A673 (cell line): ENCODE measurements at regions not wholly inside any gene's neighbourhood (a gene's known extent, or its start where the extent isn't known, plus 50 kb on each side); places are given as distances from the start of the nearest gene placed in this dataset.
A peak's percentile ranks its signal among the peaks of the same experiment; 100 is the strongest.

Experiments
- BruUV-seq: library from RNA; stranded (reverse); fragments of 400-500 nt; replicated peaks from 2 replicates; lab custom pipeline; 2021; lab: Mats Ljungman, UMichigan
- CTCF ChIA-PET: fragments of 300-600 bp; sonication (Branson Sonifier 250); formaldehyde crosslinking; loops from one replicate; lab custom pipeline; 2022; ENCODE audit warnings: antibody characterized with exemption; lab: Charles Lee
- POLR2A ChIA-PET: fragments of 300-600 bp; sonication (Branson Sonifier 250); formaldehyde crosslinking; loops from one replicate; lab custom pipeline; 2022; ENCODE audit warnings: antibody characterized with exemption; ENCODE audit not compliant: low non-redundant PET; lab: Charles Lee
- DNase-seq: peaks from one replicate; pipeline ENCODE4 v3.0.0-alpha.2; 2015; ENCODE audit warnings: low spot score
- H3K27ac ChIP-seq: fragments of 200-600 bp; sonication (generic); 2 replicates; pipeline ENCODE4 v1.5.1; 2016; ENCODE audit warnings: mixed run types, low read depth, mild to moderate bottlenecking, mixed read lengths, antibody characterized with exemption, low read length; ENCODE audit not compliant: poor library complexity, severe bottlenecking
- H3K27me3 ChIP-seq: fragments of 200-600 bp; sonication (generic); replicated peaks from 2 replicates; pipeline ENCODE4 v1.6.1; 2017; ENCODE audit warnings: mixed run types, low read depth, mild to moderate bottlenecking, mixed read lengths, antibody characterized with exemption, low read length; ENCODE audit not compliant: insufficient read depth, poor library complexity
- H3K36me3 ChIP-seq: fragments of 200-600 bp; sonication (generic); 2 replicates; pipeline ENCODE4 v1.6.1; 2016; ENCODE audit warnings: mixed run types, mild to moderate bottlenecking, mixed read lengths, antibody characterized with exemption, low read length; ENCODE audit not compliant: insufficient read depth, poor library complexity, severe bottlenecking
- H3K4me1 ChIP-seq: fragments of 200-600 bp; sonication (generic); 2 replicates; pipeline ENCODE4 v1.6.1; 2017; ENCODE audit warnings: mixed run types, mild to moderate bottlenecking, mixed read lengths, antibody characterized with exemption, low read length; ENCODE audit not compliant: insufficient read depth, poor library complexity, severe bottlenecking
- H3K4me3 ChIP-seq: fragments of 200-600 bp; sonication (generic); 2 replicates; pipeline ENCODE4 v1.5.1; 2016; ENCODE audit warnings: low read depth, mixed run types, mild to moderate bottlenecking, mixed read lengths, low read length; ENCODE audit not compliant: poor library complexity, severe bottlenecking
- H3K9me3 ChIP-seq: fragments of 200-600 bp; sonication (generic); 2 replicates; pipeline ENCODE4 v1.6.1; 2016; ENCODE audit warnings: mixed run types, low read depth, mild to moderate bottlenecking, mixed read lengths, antibody characterized with exemption, low read length; ENCODE audit not compliant: poor library complexity, severe bottlenecking
- EZH2 ChIP-seq: fragments of 200-600 bp; sonication (generic); IDR thresholded peaks from 2 replicates; pipeline ENCODE4 v1.6.1; 2017; ENCODE audit warnings: borderline replicate concordance, low read depth, mild to moderate bottlenecking, mixed read lengths, antibody characterized with exemption, low read length; ENCODE audit not compliant: poor library complexity, severe bottlenecking
- intact Hi-C: fragments of 100-400 bp; cut with micrococcal nuclease; formaldehyde crosslinking; loops from one replicate; pipeline ENCODE4 v1.10.0; 2022; ENCODE audit not compliant: unreplicated experiment
- TF ChIP-seq, protein P1 (sequence below): fragments of 300-800, 200-600 bp; sonication (generic); conservative IDR thresholded peaks from 2 replicates; pipeline ENCODE4 v1.5.1; 2017; ENCODE audit warnings: low read depth, mild to moderate bottlenecking, antibody characterized with exemption, low read length, moderate library complexity, mixed read lengths

DNA sequence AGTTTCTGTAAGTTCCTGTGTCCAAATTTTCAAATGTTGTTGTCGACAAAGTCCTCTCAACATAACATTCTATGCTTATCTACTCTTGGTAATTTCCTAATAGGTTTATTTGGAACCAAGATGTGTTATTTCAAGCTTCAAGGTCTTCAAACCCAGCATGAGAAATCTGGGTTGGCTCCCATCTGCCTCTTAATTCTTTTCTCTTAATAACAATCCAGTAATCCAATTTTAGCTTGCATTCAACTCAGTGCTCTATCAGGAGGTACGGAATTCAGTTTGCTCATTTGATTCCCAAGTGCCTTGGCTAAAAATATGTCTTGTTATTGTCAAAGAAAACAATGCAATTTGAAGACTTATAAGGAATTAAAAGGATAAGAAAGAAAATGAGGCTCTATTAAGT, 235.5 kb upstream of the MID1 start:
- H3K4me3 ChIP-seq: no peak overlapping the region

DNA sequence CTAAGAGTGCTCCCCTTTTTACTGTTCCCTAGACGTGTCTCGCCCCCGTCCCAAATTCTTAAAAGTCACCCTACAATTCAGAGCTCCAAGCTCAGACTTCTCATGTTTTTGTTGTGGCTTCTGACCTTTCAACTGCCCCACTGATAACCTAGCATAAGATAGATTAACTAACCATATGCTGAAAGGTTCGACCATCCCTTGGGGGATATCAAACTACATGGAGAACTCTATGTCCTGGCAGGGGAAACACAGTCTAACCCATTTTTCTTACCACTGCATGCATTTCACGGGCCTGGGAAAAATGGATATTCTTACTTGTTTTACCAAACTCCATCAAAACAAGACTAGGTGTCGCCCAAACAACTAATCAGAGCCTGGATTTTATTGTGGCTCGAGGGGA, 236.4 kb upstream of the MID1 start:
- CTCF ChIA-PET: no interaction called here
- Histone ChIP-seq H3K4me1 (peaks cover 7% of the 10 kb centered on the region), H3K9me3 (no peaks in the 10 kb centered on the region), H3K4me3 (no peak overlapping the region), H3K27ac (no peak overlapping the region), H3K36me3 (no peaks in the 10 kb centered on the region), H3K27me3 (no peaks in the 10 kb centered on the region)
- POLR2A ChIA-PET: no interaction called here
- BruUV-seq: no TSS peak
- intact Hi-C loops: no loop called here
- DNase-seq: no peak
- TF ChIP-seq, protein P1, sequence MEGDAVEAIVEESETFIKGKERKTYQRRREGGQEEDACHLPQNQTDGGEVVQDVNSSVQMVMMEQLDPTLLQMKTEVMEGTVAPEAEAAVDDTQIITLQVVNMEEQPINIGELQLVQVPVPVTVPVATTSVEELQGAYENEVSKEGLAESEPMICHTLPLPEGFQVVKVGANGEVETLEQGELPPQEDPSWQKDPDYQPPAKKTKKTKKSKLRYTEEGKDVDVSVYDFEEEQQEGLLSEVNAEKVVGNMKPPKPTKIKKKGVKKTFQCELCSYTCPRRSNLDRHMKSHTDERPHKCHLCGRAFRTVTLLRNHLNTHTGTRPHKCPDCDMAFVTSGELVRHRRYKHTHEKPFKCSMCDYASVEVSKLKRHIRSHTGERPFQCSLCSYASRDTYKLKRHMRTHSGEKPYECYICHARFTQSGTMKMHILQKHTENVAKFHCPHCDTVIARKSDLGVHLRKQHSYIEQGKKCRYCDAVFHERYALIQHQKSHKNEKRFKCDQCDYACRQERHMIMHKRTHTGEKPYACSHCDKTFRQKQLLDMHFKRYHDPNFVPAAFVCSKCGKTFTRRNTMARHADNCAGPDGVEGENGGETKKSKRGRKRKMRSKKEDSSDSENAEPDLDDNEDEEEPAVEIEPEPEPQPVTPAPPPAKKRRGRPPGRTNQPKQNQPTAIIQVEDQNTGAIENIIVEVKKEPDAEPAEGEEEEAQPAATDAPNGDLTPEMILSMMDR: no peak
- TF ChIP-seq EZH2: no peak

More for the DNA sequence above, 235.5 kb upstream of the MID1 start:
- Histone ChIP-seq H3K36me3 (no peaks in the 10 kb centered on the region), H3K9me3 (no peaks in the 10 kb centered on the region), H3K27ac (no peak overlapping the region), H3K27me3 (no peaks in the 10 kb centered on the region), H3K4me1 (peaks cover 7% of the 10 kb centered on the region)
- peak; percentile 38 for DNase-seq
- ChIA-PET CTCF (no interaction called here), POLR2A (no interaction called here)
- intact Hi-C loops: no loop called here
- TF ChIP-seq EZH2: no peak
- TF ChIP-seq, protein P1: no peak
- BruUV-seq: no TSS peak

DNA sequence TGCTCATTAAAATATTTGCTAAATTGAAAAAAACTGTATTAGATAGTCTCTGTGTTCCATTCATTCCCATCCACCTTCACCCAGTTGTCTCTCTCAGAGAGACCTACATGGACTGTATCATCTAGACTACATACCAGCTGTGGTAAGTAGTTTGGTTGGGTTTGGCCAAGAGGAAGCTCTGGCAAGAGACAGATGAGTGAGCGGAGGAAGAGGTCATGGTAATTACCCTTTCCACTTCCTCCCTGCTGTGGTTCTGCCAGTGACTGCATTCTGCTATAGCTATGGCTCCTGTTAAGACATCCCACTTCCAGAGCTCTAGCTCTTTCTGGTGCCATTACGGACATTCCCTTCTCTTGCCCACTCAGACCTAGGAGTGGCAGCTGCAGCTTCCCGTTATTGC, 239.0 kb upstream of the MID1 start:
- H3K9me3 ChIP-seq: no peaks in the 10 kb centered on the region
- intact Hi-C loops: no loop called here
- H3K36me3 ChIP-seq: no peaks in the 10 kb centered on the region
- no peak overlapping the region for H3K27ac ChIP-seq
- TF ChIP-seq, protein P1: no peak
- TF ChIP-seq EZH2: no peak
- no TSS peak for BruUV-seq
- CTCF ChIA-PET: no interaction called here
- H3K27me3 ChIP-seq: no peaks in the 10 kb centered on the region
- no peak for DNase-seq
- POLR2A ChIA-PET: no interaction called here
- H3K4me1 ChIP-seq: peaks cover 7% of the 10 kb centered on the region
- no peak overlapping the region for H3K4me3 ChIP-seq
